Neural cell (in vitro differentiated cells): ENCODE measurements at regions not wholly inside any gene's neighbourhood (a gene's known extent, or its start where the extent isn't known, plus 50 kb on each side); places are given as distances from the start of the nearest gene placed in this dataset.

Experiments
- EP300 ChIP-seq: fragments of 450-650 bp; conservative IDR thresholded peaks from 2 replicates; pipeline ENCODE4 v1.6.1; 2014; ENCODE audit warnings: antibody characterized with exemption, mild to moderate bottlenecking, moderate library complexity; ENCODE audit not compliant: poor library complexity, severe bottlenecking
- EZH2 ChIP-seq: fragments of 200-600, 300-800 bp; shearing (Covaris generic), sonication (generic); IDR thresholded peaks from 2 replicates; pipeline ENCODE4 v1.6.1; 2014; ENCODE audit warnings: antibody characterized with exemption, low read length, borderline replicate concordance, mild to moderate bottlenecking; ENCODE audit not compliant: insufficient read depth, poor library complexity, severe bottlenecking
- POLR2AphosphoS5 ChIP-seq: IDR thresholded peaks from 2 replicates; pipeline ENCODE4 v1.6.1; 2012
- RAD21 ChIP-seq: fragments of 450-650 bp; conservative IDR thresholded peaks from 2 replicates; pipeline ENCODE4 v1.6.1; 2014; ENCODE audit warnings: antibody characterized with exemption, mild to moderate bottlenecking, moderate library complexity
- TAF1 ChIP-seq: IDR thresholded peaks from 2 replicates; pipeline ENCODE4 v1.6.1; 2012; ENCODE audit warnings: low read depth
- TF ChIP-seq, protein P1 (sequence below): fragments of 450-650 bp; IDR thresholded peaks from 2 replicates; pipeline ENCODE4 v1.5.1; 2014; ENCODE audit warnings: antibody characterized with exemption, mild to moderate bottlenecking, moderate library complexity; ENCODE audit not compliant: poor library complexity, severe bottlenecking

DNA sequence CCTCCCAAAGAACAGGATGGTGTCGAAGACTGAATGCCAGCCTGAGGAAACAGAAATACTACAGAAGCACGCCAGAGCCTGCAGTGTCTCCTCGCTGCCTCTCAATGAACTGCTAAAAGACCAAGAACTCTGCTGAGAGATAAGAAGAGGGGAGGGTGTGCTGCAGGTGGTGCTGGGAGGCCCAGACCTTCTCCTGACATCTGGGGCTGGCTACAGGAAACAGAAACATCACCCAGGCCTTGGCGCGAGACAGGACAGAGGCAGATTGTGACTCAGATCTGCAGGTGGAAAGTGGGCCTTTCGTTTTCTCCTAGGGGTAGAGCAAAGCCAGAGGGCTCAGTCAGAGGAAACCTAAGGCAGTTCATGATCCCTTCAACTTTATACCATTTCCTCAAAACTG, 250.3 kb upstream of the TCF4 start:
- TF ChIP-seq, protein P1, sequence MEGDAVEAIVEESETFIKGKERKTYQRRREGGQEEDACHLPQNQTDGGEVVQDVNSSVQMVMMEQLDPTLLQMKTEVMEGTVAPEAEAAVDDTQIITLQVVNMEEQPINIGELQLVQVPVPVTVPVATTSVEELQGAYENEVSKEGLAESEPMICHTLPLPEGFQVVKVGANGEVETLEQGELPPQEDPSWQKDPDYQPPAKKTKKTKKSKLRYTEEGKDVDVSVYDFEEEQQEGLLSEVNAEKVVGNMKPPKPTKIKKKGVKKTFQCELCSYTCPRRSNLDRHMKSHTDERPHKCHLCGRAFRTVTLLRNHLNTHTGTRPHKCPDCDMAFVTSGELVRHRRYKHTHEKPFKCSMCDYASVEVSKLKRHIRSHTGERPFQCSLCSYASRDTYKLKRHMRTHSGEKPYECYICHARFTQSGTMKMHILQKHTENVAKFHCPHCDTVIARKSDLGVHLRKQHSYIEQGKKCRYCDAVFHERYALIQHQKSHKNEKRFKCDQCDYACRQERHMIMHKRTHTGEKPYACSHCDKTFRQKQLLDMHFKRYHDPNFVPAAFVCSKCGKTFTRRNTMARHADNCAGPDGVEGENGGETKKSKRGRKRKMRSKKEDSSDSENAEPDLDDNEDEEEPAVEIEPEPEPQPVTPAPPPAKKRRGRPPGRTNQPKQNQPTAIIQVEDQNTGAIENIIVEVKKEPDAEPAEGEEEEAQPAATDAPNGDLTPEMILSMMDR: no peak
- TF ChIP-seq EP300 (no peak), TAF1 (no peak), EZH2 (no peak), POLR2AphosphoS5 (no peak), RAD21 (no peak)
